ENCODE measurements at regions not wholly inside any gene's neighbourhood (a gene's known extent, or its start where the extent isn't known, plus 50 kb on each side); places are given as distances from the start of the nearest gene placed in this dataset.

GRCh38 chr12:58592475-58593207, 327.7 kb downstream of the LRIG3 start:
- WGBS, 2 donors: 74 to 77% methylated on average over 4 of the region's 4 CpGs
- no peak overlapping the region for H3K4me3 ChIP-seq
- no peaks in the 10 kb centered on the region for H3K27me3 ChIP-seq
- intact Hi-C loops (cut with DNase I): no loop called here
- no peak for DNase-seq
- H3K4me1 ChIP-seq: no peaks in the 10 kb centered on the region
- no peaks in the 10 kb centered on the region for H3K36me3 ChIP-seq
- TF ChIP-seq CTCF (IDR thresholded peaks at IDR 0.05): no peak
- ATAC-seq: no peak
- no peak overlapping the region for H3K27ac ChIP-seq
- H3K9me3 ChIP-seq: no peaks in the 10 kb centered on the region

GRCh38 chr12:58593557-58594304, 326.6 kb downstream of the LRIG3 start:
- no peak for TF ChIP-seq CTCF (IDR thresholded peaks at IDR 0.05)
- intact Hi-C loops (cut with DNase I): no loop called here
- ATAC-seq: no peak
- Histone ChIP-seq H3K27ac (no peak overlapping the region), H3K4me3 (no peak overlapping the region), H3K4me1 (no peaks in the 10 kb centered on the region), H3K27me3 (no peaks in the 10 kb centered on the region), H3K36me3 (no peaks in the 10 kb centered on the region), H3K9me3 (no peaks in the 10 kb centered on the region)
- 67 to 77% methylated on average over 6 of the region's 6 CpGs for WGBS, 2 donors
- no peak for DNase-seq

- Histone ChIP-seq H3K4me1 (no peaks in the 10 kb centered on the region), H3K27me3 (no peaks in the 10 kb centered on the region), H3K27ac (no peak overlapping the region), H3K4me3 (no peak overlapping the region), H3K36me3 (no peaks in the 10 kb centered on the region), H3K9me3 (no peaks in the 10 kb centered on the region)
- intact Hi-C loops (cut with DNase I): no loop called here
- ATAC-seq: no peak
- 82 to 85% methylated on average over 5 of the region's 5 CpGs for WGBS, 2 donors
- TF ChIP-seq CTCF (IDR thresholded peaks at IDR 0.05): no peak
- no peak for DNase-seq
These were observed 323.9 kb downstream of the LRIG3 start for GRCh38 chr12:58596381-58596780.

GRCh38 chr12:58601529-58601928, 318.8 kb downstream of the LRIG3 start:
- DNase-seq: no peak
- Histone ChIP-seq H3K4me1 (no peaks in the 10 kb centered on the region), H3K36me3 (no peaks in the 10 kb centered on the region), H3K27me3 (no peaks in the 10 kb centered on the region), H3K9me3 (peaks cover 0 to 3% (median 0%) of the 10 kb centered on the region in 11 donors), H3K27ac (no peak overlapping the region), H3K4me3 (no peak overlapping the region)
- intact Hi-C loops (cut with DNase I): no loop called here
- ATAC-seq: no peak
- 53 to 54% methylated on average over 1 of the region's 1 CpG for WGBS, 2 donors
- no peak for TF ChIP-seq CTCF (IDR thresholded peaks at IDR 0.05)
